ENCODE measurements at regions not wholly inside any gene's neighbourhood (a gene's known extent, or its start where the extent isn't known, plus 50 kb on each side); places are given as distances from the start of the nearest gene placed in this dataset.
"Not testable (repeated sequence)": the region's sequence is repeated elsewhere in the genome, so short reads cannot be mapped to it uniquely, and the experiment has no call there.

DNA sequence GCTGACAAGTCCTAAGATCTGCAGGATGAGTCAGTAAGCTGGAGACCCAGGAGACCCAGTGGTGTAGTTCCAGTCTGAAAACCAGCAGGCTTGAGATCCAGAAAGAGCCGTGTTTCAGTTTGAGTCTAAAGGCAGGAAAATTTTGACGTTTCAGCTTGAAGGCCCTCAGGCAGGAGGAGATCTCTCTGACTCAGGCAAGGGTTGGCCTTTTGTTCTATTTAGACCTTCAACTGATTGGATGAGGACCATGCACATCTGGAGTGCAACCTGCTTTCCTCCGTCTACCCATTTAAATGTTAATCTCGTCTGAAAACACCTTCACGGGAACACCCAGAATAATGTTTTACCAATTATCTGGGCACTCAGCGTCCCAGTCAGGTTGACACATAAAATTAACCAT is 69.5 kb downstream of the NPIPA7 start:
- not testable (repeated sequence) for DNase-seq

GRCh38 chr16:16449712-16450237 is 70.8 kb downstream of the NPIPA7 start:
- DNase-seq, result not testable (repeated sequence)

GRCh38 chr16:16451721-16452410 is 72.9 kb downstream of the NPIPA7 start:
- not testable (repeated sequence) for DNase-seq

DNA sequence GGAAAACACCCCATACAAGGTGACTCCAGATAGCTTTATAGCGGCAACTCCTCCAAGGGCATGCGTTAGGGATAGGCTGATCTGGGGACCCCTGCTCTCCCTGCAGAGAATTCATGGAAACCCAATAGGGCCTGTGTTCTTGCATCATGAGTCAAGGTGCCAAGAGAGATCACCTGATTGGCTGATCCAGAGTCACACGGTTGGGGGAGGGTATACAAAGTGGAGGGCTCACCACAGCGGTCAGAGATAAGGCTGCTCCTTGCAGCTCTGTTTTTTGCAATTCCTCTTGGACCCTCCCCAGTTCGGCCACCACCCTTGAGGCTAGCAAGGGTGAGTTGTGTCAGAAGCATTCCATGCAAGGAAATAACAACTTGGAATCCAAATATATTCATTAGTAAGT is 79.6 kb downstream of the NPIPA7 start:
- not testable (repeated sequence) for DNase-seq

- not testable (repeated sequence) for DNase-seq
These were observed 84.9 kb downstream of the NPIPA7 start for GRCh38 chr16:16463792-16464191.

GRCh38 chr16:16488919-16489318 is 110.0 kb downstream of the NPIPA7 start:
- DNase-seq, result not testable (repeated sequence)

- not testable (repeated sequence) for DNase-seq
These were observed 110.5 kb downstream of the NPIPA7 start for GRCh38 chr16:16489466-16489865.

GRCh38 chr16:16494114-16494513 is 115.2 kb downstream of the NPIPA7 start:
- not testable (repeated sequence) for DNase-seq

DNA sequence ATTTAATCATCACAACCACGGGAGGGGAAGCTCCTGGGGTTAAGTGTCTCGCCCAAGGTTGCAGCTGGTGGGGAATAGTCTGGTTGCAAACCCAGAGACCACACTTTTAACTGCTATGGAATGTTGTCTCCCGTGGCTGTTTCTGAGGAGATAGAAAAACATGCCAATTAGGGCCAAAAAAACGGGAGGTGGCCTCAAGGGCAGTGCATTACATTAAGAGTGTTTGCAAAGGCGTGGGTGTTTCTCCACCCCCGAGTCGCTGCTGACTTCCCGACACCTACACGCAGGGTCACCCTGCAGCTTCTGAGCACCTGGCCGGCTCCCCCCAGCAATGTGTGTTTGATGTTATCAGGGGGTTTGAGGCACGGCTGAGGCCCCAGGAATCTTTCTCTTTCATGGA is 116.1 kb downstream of the NPIPA7 start:
- not testable (repeated sequence) for DNase-seq

GRCh38 chr16:16499875-16500274 is 120.9 kb downstream of the NPIPA7 start:
- DNase-seq, result not testable (repeated sequence)

DNA sequence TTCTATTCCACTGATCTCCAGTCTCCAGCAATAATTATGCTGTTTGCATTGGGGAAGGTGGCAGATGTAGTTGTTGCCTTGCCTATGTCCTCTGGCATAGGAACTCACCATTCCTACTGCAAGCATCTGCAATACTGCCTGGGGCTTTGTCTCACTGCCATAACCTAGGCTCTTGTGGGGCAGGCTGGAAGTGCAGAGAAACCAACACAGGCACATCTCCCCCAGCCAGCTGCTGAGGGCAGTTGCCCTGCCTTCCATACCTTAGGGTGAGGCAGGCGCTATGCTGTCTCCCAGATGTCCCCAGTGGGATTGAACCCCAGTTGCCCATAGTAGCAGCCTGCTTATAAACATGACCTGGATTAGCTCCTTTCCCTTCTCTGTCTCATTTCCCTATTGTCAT is 128.1 kb downstream of the NPIPA7 start:
- not testable (repeated sequence) for DNase-seq

- not testable (repeated sequence) for DNase-seq
These were observed 129.4 kb downstream of the NPIPA7 start for GRCh38 chr16:16508344-16508743.

- DNase-seq, result not testable (repeated sequence)
These were observed 140.5 kb downstream of the NPIPA7 start for GRCh38 chr16:16519395-16519794.

- not testable (repeated sequence) for DNase-seq
These were observed 142.5 kb downstream of the NPIPA7 start for GRCh38 chr16:16521239-16522002.

DNA sequence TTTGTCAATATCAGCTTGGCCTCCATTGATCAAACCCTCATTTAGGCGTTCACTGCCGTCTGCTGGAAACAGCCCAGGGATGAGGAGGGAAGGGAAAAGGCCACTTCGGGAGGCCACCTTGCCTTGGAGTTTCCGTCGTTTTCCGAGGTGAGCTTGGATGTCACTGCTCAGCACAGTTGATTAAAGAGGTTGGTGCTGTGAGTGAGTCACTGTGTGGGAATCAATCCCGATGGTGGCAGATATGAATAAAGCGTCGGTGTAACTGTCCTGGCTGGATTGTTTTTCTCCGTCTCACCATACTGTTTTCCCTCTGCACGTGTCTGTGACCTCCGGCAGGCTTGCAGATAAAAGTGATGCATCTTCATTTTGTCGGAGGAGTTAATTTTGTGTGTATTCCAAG is 148.1 kb downstream of the NPIPA7 start:
- not testable (repeated sequence) for DNase-seq

DNA sequence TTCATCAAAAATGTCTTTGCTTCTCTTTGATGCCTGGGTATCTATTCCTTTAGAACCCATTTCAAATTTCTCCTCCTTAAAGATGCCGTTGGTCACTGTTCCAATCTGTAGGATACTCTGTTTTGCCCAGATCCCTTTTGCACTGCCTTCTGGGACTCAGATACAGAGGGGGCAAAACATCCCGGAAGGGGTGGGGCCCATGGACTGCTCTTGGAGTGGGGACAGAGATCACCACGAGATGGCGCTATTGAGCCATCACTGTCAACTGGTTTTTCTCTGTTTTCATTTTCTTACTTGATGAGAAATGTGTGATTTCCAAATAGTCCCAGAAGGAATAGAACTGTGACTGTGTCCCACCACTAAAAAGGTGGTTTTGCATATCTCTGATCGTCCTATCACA is 151.8 kb downstream of the NPIPA7 start:
- not testable (repeated sequence) for DNase-seq

GRCh38 chr16:16535565-16535964 is 156.6 kb downstream of the NPIPA7 start:
- DNase-seq, result not testable (repeated sequence)

- DNase-seq, result not testable (repeated sequence)
These were observed 157.2 kb downstream of the NPIPA7 start for GRCh38 chr16:16536151-16536550.

- DNase-seq, result not testable (repeated sequence)
These were observed 170.8 kb downstream of the NPIPA7 start for GRCh38 chr16:16549710-16550109.

DNA sequence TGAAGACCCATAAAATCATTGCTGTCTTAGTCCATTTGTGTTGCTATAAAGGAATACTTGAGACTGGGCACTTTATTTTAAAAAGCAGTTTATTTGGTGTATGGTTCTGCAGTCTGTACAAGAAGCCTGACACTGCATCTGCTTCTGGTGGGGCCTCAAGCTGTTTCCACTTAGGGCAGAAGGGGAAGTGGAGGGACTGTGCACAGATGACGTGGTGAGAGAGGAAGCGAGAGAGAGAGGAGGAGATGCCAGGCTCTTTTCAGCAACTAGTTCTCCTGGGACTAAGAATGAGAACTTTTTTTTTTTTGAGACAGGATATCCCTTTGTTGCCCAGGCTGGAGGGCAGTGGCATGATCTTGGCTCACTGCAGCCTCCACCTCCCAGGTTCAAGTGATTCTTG is 171.9 kb downstream of the NPIPA7 start:
- not testable (repeated sequence) for DNase-seq

DNA sequence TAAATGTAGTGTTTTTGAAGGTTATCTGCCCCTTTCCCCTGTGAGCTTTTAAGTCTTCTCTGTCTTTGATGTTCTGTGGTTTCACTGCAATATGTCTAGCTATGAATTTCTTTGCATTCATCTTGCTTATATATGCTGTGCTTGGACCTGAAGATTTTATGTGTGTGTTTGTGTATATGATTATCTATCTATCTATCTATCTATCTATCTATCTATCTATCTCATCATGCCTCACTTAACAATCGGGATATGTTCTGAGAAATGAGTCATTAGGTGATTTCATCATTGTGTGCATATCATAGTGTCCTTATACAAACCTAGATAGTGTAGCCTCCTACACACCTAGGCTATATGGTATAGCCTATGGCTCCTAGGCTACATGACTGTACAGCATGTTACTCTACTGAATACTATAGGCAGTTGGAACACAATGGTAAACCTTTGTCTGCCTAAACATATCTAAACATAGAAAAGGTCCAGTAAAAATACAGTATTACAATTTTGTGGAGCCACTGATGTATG is 173.9 kb downstream of the NPIPA7 start:
- DNase-seq, result not testable (repeated sequence)

GRCh38 chr16:16559179-16559740 is 180.3 kb downstream of the NPIPA7 start:
- DNase-seq, result not testable (repeated sequence)

GRCh38 chr16:16561532-16561931 is 182.6 kb downstream of the NPIPA7 start:
- not testable (repeated sequence) for DNase-seq
